ENCODE measurements at regions not wholly inside any gene's neighbourhood (a gene's known extent, or its start where the extent isn't known, plus 50 kb on each side); places are given as distances from the start of the nearest gene placed in this dataset.

GRCh38 chr10:118175148-118175547 lies 128.4 kb upstream of the RAB11FIP2 start:
- DNase-seq: no peak

GRCh38 chr10:118173296-118173695 lies 126.6 kb upstream of the RAB11FIP2 start:
- no peak for DNase-seq

GRCh38 chr10:118171861-118172260 lies 125.1 kb upstream of the RAB11FIP2 start:
- no peak for DNase-seq

- no peak for DNase-seq
These were observed 120.4 kb upstream of the RAB11FIP2 start for GRCh38 chr10:118167056-118167700.

GRCh38 chr10:118163217-118163616 lies 116.5 kb upstream of the RAB11FIP2 start:
- DNase-seq: no peak

- DNase-seq: no peak
These were observed 114.9 kb upstream of the RAB11FIP2 start for GRCh38 chr10:118161461-118162246.

- DNase-seq: no peak
These were observed 106.5 kb upstream of the RAB11FIP2 start for GRCh38 chr10:118153287-118153686.

- DNase-seq: no peak
These were observed 104.7 kb upstream of the RAB11FIP2 start for GRCh38 chr10:118151461-118151860.

GRCh38 chr10:118148247-118148646 lies 101.5 kb upstream of the RAB11FIP2 start:
- DNase-seq: no peak

GRCh38 chr10:118145256-118145655 lies 98.5 kb upstream of the RAB11FIP2 start:
- no peak for DNase-seq

GRCh38 chr10:118141471-118141870 lies 94.7 kb upstream of the RAB11FIP2 start:
- no peak for DNase-seq

- DNase-seq: no peak
These were observed 92.6 kb upstream of the RAB11FIP2 start for GRCh38 chr10:118139321-118139720.

- DNase-seq: no peak
These were observed 81.9 kb upstream of the RAB11FIP2 start for GRCh38 chr10:118128675-118129074.

GRCh38 chr10:118118716-118119115 lies 72.0 kb upstream of the RAB11FIP2 start:
- no peak for DNase-seq

GRCh38 chr10:118116715-118117449 lies 70.1 kb upstream of the RAB11FIP2 start:
- DNase-seq: no peak

- DNase-seq: no peak
These were observed 69.6 kb upstream of the RAB11FIP2 start for GRCh38 chr10:118116362-118116714.

GRCh38 chr10:118115701-118116100 lies 69.0 kb upstream of the RAB11FIP2 start:
- no peak for DNase-seq

- DNase-seq: no peak
These were observed 68.3 kb upstream of the RAB11FIP2 start for GRCh38 chr10:118114992-118115391.

- no peak for DNase-seq
These were observed 65.9 kb upstream of the RAB11FIP2 start for GRCh38 chr10:118112543-118113125.

- DNase-seq: no peak
These were observed 64.0 kb upstream of the RAB11FIP2 start for GRCh38 chr10:118110750-118111149.

- DNase-seq: no peak
These were observed 61.7 kb upstream of the RAB11FIP2 start for GRCh38 chr10:118108194-118109026.

- no peak for DNase-seq
These were observed 60.8 kb upstream of the RAB11FIP2 start for GRCh38 chr10:118107541-118107940.

- no peak for DNase-seq
These were observed 60.3 kb upstream of the RAB11FIP2 start for GRCh38 chr10:118107040-118107439.

All from activated CD8-positive, alpha-beta memory T cell treated with anti-CD3 and anti-CD28 coated beads, Interleukin-2, amount 50 U/mL, for 4 hours (primary cell).